ENCODE measurements at regions not wholly inside any gene's neighbourhood (a gene's known extent, or its start where the extent isn't known, plus 50 kb on each side); places are given as distances from the start of the nearest gene placed in this dataset.

DNA sequence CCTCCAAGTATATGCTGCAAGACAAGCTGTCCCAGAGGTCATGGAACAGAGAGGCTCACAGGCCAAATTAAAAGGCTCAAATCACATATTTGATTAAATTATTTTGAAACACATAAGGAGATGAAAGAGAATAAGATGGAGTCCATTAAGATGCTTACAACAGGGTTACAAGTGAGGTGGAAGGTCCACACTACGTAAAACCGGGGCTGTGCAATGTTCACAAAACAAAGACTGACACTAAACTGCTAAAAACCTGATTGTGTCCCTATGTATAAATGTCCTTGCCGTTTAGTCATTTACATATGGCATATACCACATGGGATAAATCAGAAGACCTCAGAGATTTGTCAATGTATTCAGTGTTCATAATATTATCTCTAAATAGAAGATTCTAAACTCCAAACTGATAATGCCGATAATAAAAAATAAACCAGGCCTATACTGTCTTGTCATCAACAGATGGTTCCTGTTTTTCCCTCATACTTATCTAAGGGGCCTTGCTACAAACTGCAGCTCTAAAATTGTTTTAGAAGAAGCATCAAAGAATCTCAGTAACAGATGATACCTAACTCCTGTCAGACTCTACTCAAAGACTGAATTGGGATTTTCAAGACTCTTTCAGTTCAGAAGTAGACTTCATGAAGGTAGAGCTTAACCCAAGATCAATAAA lies 51.8 kb upstream of the RIPOR2 start:
- DNase-seq (ENCODE audit: low spot score), result no peak

- DNase-seq (ENCODE audit: low spot score), result no peak
Measured at GRCh38 chr6:24988562-24988961, 52.8 kb upstream of the RIPOR2 start.

DNA sequence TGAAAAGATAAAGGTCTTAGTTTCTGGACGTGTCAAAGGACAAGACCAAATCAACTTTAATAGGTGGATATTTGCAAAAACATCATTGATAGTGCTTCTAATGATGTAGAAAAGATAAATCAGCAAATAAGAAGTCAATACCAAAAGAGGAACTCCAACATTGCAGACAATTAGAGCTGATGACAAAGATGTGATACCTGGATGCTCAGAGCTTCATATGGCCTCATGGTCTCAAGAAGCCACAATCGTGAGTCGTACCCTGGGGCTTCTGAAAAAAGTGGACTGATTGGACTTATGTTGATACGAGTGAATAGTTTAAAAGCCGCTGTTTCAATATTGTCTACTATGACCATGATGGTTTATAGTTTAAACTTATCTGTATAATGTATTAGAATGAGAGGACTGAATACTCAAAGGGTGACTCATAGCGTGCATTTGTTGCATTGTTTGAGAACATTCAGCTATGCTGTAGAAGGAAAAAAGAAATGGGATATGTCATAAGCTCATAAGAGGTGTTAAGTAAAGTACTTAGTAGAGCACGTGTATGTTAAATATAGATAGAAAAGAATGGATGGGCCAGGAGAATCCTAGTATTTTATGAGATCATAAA lies 54.6 kb upstream of the RIPOR2 start:
- DNase-seq (ENCODE audit: low spot score), result no peak

DNA sequence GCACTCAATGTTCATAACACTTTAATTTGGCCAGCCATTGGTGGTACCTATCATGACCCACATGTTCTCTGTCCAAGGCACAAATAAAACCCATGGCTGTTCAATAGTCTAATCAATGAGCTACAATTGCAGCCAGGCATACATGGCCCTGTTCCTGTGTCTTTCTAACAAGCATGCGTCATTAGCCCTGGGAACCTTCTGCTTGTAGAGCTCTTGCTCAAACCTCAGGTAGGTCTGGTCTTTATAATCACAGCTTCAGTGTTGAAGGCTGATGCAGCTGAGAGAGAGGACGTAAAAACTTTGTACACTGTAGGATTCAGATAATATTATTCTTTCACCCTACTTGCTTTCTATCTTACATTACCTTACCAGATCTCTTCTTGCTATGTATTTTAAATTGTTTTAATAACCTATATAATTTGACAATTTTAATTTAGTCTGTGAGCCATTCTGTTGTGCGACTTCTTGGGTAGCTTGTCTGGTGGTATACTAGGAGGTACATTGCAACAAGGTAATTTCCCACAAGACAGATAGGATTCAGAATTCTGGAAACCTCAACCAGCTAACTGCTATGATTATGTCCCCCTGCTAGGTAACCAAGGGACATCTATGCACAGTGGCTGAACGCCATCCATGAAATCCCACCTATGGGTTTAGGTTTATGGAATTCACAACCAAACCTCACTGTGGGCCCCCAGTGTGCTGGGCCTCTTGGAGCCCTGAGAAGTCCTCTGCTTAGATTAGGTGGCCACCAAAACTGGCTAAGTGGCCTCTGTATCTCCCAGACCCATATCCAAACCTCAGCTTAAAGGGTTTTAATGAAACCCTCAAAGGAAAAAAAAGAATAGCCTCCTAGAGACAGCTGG lies 55.4 kb upstream of the RIPOR2 start:
- no peak for DNase-seq (ENCODE audit: low spot score)

DNA sequence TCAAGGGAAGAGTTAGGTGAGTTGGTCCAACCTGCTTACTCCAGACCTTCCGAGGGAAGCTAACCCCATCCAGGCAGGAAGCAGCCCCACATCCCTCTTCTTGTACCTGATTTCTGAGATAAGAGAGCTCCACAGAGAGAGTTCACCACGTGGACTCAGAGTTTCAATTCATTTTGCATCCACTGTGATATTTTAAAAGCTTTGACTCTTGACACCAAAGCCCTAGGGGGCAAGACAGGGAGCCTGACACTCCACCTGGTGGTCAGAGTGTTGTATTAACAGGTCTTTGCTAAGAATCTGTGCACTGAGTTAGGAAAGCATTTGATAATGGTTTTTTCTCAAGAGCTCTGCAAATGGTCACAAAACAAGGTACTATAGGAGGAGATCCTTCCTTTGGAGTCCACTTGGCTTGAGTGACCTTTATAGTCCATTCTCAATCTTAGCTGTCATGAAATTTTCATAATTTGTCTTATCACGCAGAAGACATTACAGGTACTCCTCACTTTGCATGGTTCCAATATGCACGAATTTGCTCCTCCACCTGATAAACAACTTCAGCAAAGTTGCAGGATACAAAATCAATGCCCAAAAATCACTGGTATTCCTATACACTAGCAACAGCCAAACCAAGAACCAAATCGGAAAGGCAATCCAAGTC lies 56.2 kb upstream of the RIPOR2 start:
- peak; percentile 60 for DNase-seq (ENCODE audit: low spot score)

DNA sequence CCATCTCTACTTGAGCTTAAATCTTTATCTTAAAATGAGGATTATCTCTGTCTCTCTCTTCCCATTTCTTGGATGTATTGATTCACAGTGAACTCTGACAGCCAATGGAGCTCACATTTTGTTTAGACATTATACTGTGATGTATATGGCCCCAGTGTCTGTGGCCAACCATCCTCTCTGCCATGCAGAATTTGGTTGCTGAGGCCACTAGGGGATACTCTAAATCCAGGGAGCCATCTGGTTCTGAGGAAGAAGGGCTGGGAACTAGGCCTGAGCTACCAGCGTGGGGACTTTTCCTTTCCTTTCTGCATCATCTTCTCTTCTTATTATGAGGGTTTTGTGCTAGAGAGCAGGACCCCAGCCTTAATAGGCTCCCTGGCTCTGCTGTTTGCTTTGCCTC lies 59.1 kb upstream of the RIPOR2 start:
- DNase-seq (ENCODE audit: low spot score), result no peak

GRCh38 chr6:24995270-24995669 lies 59.5 kb upstream of the RIPOR2 start:
- DNase-seq (ENCODE audit: low spot score), result no peak

- no peak for DNase-seq (ENCODE audit: low spot score)
Measured at GRCh38 chr6:24996269-24996836, 60.6 kb upstream of the RIPOR2 start.

- DNase-seq (ENCODE audit: low spot score), result no peak
Measured at GRCh38 chr6:24997231-24997630, 61.5 kb upstream of the RIPOR2 start.

GRCh38 chr6:24997905-24998304 lies 62.1 kb upstream of the RIPOR2 start:
- DNase-seq (ENCODE audit: low spot score), result no peak

GRCh38 chr6:25002326-25003091 lies 66.7 kb upstream of the RIPOR2 start:
- DNase-seq (ENCODE audit: low spot score), result no peak

GRCh38 chr6:25004357-25004756 lies 68.6 kb upstream of the RIPOR2 start:
- no peak for DNase-seq (ENCODE audit: low spot score)

DNA sequence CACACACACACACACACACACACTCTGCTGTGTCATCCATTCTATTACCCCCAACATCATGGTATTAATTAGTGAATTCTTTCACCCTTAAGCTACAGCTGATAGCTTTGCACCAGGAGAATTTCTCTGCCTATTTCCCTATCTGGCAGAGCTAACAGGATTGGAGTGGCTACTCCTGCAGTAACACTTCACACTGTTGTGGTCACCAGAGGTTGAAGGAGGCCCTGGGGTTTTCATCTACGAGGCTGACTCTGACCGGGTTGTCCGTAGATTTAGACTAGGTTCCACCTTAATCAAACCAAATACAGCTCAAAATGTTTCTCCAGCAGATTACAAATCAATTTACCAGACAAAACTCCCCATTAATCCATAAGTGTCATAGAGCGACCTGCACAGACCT lies 69.2 kb upstream of the RIPOR2 start:
- no peak for DNase-seq (ENCODE audit: low spot score)

- no peak for DNase-seq (ENCODE audit: low spot score)
Measured at GRCh38 chr6:25006075-25006474, 70.3 kb upstream of the RIPOR2 start.

DNA sequence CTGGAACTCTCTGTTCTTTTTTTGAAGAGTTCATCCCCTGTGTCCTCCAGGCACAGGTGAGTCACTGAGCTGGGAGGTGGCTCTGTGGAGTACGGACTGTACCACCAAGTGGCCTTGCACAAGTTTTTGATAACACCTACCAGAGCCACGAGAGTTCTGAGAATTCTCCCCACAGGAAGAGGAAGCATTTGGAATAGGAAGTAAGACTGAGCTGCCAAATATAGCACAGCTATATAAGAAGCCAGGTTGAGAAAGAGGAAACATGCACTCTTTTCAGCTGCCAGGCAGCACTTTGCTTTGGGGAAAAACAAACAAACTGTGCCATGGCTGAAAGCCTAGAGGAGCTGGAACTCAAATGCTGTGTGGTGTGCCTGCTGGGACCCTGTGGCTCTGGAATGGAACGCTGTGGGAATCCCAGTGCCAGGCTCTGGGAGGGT lies 70.8 kb upstream of the RIPOR2 start:
- DNase-seq (ENCODE audit: low spot score), result peak; percentile 22

DNA sequence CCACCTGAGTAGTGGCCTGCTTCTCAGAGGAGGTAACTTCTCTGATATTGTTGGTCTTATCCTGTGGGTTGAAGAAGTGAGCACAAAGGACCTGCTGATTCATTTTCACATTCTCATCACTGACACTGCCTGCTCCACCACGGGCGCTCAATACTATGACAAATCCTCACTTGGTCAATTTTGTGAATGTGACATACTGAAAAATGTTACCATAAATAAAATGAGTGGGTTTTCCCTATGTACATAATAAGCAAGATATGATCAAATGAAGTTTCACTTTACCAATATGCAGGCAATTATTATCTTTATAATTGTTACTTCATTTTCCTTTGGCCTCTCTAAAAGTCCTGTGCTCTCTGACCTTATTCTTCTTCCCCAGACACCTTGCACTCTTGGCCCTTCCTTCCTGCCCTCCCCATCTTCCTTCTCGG lies 71.5 kb upstream of the RIPOR2 start:
- DNase-seq (ENCODE audit: low spot score), result no peak

DNA sequence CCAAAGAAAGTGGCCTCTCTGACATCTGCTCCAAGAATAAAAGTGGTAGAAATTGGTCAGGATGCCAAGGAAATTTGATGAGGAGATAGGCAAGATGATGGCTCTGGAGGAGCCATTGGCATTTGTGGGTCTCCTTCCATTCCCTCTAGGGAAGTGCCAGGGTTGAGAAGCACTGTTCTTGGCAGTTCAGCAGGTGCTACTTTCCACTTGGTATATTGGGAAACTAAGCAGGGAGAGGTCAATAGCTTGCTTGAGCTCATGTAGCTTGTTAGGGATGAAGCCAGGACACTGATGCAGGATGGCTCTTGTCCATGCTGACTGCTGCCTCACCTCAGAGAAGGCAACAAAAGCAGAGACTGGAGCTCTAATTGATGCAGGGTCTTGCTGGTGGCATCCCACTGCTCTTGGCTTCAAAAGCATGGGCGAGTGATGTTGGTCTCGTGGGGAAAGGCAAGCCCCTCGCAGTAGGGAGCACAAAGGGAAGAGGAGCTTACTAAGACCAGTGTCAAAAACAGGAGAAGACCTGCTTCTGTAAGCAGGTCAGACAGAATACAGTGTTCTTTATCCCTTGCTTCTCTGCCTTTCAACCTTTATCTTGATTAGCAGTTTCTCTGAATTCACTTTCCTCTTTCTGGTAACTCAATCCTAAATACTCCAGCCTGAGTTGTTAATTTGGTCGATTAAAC lies 73.1 kb upstream of the RIPOR2 start:
- DNase-seq (ENCODE audit: low spot score), result no peak

DNA sequence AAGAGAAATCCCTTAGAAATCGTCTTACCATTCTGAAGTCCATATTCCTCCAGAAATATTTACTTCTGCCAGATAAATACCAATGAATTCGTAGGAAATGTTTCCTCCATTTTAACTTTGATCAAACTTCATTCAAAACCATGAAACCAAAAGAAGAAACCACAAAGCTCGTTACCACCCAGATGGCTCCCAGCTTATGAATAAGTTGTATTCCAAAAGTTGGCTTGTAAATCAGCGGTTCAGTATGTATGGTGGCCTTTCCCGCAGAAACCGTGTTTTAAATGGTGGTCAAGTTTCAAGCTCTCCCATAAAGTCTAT lies 73.6 kb upstream of the RIPOR2 start:
- DNase-seq (ENCODE audit: low spot score), result no peak

DNA sequence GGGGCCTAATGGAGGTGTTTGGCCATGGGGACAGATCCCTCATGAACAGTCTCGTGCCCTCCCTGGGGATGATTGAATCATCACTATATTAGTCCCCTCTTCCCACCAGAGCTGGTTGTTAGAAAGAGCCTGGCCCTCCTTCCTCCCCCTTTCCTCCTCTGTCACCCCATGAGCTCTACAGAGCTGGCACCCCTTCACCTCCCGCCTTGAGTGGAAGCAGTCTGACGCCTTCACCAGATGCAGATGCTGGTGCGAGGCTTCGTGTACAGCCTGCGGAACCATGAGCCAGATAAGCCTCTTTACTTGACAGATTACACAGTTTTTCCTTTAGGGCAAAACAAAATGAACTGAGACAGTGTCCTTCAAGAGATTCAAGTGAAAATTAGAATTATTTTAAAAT lies 74.4 kb upstream of the RIPOR2 start:
- DNase-seq (ENCODE audit: low spot score), result no peak

GRCh38 chr6:25010902-25011625 lies 75.3 kb upstream of the RIPOR2 start:
- DNase-seq (ENCODE audit: low spot score), result peak; percentile 68

Data from GM03348 (cell line).